ENCODE measurements at regions not wholly inside any gene's neighbourhood (a gene's known extent, or its start where the extent isn't known, plus 50 kb on each side); places are given as distances from the start of the nearest gene placed in this dataset.

- TF ChIP-seq CTCF (IDR thresholded peaks at IDR 0.05) (no peak), POLR2A (IDR thresholded peaks at IDR 0.05; ENCODE audit: low read depth) (no peak), EP300 (IDR thresholded peaks at IDR 0.05) (no peak), POLR2AphosphoS5 (IDR thresholded peaks at IDR 0.05) (no peak)
Measured at GRCh38 chr7:69147631-69148030, 450.6 kb upstream of the AUTS2 start.

Measured in esophagus muscularis mucosa (tissue), 4 donors.